Adrenal gland (tissue), 9 donors: ENCODE measurements at regions not wholly inside any gene's neighbourhood (a gene's known extent, or its start where the extent isn't known, plus 50 kb on each side); places are given as distances from the start of the nearest gene placed in this dataset.
"Not testable (repeated sequence)": the region's sequence is repeated elsewhere in the genome, so short reads cannot be mapped to it uniquely, and the experiment has no call there.

Source experiments
- DNase-seq, 7 donors: peaks; one replicate each; pipeline ENCODE4 v3.0.0-alpha.2; 2019 to 2020
- H3K27ac ChIP-seq, 5 donors: fragments of 200-600 bp; sonication (generic) in 4 of 5; 1 replicate in 3 of 5; 2 replicates in 2 of 5; pipeline versions ENCODE4 v1.5.1 to v1.8.0; 2016 to 2020; ENCODE audit warnings: mild to moderate bottlenecking in 1 of 5
- H3K27me3 ChIP-seq: fragments of 200-600 bp; 2 replicates; pipeline ENCODE4 v1.8.0; 2021
- H3K36me3 ChIP-seq, 2 donors: fragments of 200-600 bp; replicated peaks in 1 of 2; 1 replicate in 1 of 2; 2 replicates in 1 of 2; pipeline versions ENCODE4 v1.5.1 to v1.8.0; 2018 to 2022
- H3K4me1 ChIP-seq, 2 donors: fragments of 200-600 bp; replicated peaks in 1 of 2; 1 replicate in 1 of 2; 2 replicates in 1 of 2; pipeline versions ENCODE4 v1.5.1 to v1.8.0; 2018 to 2021
- H3K4me3 ChIP-seq, 4 donors: fragments of 200-600 bp; sonication (generic) in 3 of 4; one replicate each; pipeline ENCODE4 v1.5.1; 2016 to 2018
- H3K9me3 ChIP-seq, 3 donors: fragments of 200-600 bp; sonication (generic) in 1 of 3; replicated peaks in 1 of 3; 1 replicate in 2 of 3; 2 replicates in 1 of 3; pipeline versions ENCODE4 v1.5.1 to v1.8.0; 2016 to 2021
- POLR2A ChIP-seq, 2 donors: fragments of 450-650 bp; IDR thresholded peaks; one replicate each; pipeline ENCODE4 v1.6.1; 2017; ENCODE audit warnings: antibody characterized with exemption in 2 of 2, mild to moderate bottlenecking in 2 of 2, moderate library complexity in 1 of 2
- WGBS, 4 donors: extraction: QIAGEN DNeasy Blood & Tissue Kit in 2 of 4; methylation state at CpG; one replicate each; pipeline versions ENCODE4 v1.1.5 to v1.1.7; 2013 to 2017; 5-methylcytosine and 5-hydroxymethylcytosine counted together
- intact Hi-C, 2 donors: fragments of 100-400 bp; cut with DNase I; formaldehyde crosslinking; loops; one replicate each; pipeline versions ENCODE4 v1.14.1 to v1.15.0; 2022 to 2023
- TF ChIP-seq, protein P1 (sequence below), 6 experiments: fragments of 450-650 bp in 4 of 6; fragments of 200-600 bp in 2 of 6; sonication (generic) in 1 of 6; IDR thresholded peaks; 1 replicate in 5 of 6; 2 replicates in 1 of 6; pipeline versions ENCODE4 v1.5.1 to v1.8.0; 2016 to 2021; ENCODE audit warnings: antibody characterized with exemption in 6 of 6, mild to moderate bottlenecking in 2 of 6, moderate library complexity in 1 of 6
- donor health status: healthy with polysubstance abuse.
- donor health status: Bipolar disorder and iron deficiency.
- donor health status: DM: yes; HTN: yes; CAD: no.
- donor health status: DM: no; HTN: no; CAD: no.
- donor health status: DM: no; HTN: no; CAD: no.

DNA sequence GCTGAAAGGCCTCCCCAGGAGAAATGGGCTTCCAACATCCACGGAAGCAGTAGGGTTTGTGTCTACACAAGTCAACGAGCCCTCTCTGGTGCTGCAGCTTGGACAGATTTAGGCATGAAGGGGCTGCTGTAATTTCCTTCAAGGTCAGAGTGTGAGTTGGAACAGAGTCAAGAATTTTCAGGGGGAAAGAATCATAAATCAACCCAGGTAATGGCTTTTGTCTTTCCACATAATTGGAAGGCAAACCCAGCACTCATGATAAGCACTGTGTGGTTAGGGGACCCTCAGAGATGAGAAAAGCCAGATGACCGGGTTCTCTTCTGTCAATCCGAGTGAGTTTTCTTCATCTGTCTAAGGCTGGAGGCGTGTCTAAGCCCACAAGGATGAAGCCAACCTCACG is 78.6 kb upstream of the MXRA5 start:
- intact Hi-C loops: no loop called here
- WGBS, 4 donors: 51 to 74% (median 63%) methylated on average over 5 to 6 of the region's 6 CpGs
- Histone ChIP-seq H3K4me1 (no peaks in the 10 kb centered on the region), H3K27me3 (no peaks in the 10 kb centered on the region), H3K4me3 (no peak overlapping the region), H3K9me3 (no peaks in the 10 kb centered on the region), H3K36me3 (no peaks in the 10 kb centered on the region), H3K27ac (no peak overlapping the region)
- TF ChIP-seq, protein P1, sequence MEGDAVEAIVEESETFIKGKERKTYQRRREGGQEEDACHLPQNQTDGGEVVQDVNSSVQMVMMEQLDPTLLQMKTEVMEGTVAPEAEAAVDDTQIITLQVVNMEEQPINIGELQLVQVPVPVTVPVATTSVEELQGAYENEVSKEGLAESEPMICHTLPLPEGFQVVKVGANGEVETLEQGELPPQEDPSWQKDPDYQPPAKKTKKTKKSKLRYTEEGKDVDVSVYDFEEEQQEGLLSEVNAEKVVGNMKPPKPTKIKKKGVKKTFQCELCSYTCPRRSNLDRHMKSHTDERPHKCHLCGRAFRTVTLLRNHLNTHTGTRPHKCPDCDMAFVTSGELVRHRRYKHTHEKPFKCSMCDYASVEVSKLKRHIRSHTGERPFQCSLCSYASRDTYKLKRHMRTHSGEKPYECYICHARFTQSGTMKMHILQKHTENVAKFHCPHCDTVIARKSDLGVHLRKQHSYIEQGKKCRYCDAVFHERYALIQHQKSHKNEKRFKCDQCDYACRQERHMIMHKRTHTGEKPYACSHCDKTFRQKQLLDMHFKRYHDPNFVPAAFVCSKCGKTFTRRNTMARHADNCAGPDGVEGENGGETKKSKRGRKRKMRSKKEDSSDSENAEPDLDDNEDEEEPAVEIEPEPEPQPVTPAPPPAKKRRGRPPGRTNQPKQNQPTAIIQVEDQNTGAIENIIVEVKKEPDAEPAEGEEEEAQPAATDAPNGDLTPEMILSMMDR (IDR thresholded peaks at IDR 0.05): no peak
- TF ChIP-seq POLR2A (IDR thresholded peaks at IDR 0.05): no peak
- no peak for DNase-seq

DNA sequence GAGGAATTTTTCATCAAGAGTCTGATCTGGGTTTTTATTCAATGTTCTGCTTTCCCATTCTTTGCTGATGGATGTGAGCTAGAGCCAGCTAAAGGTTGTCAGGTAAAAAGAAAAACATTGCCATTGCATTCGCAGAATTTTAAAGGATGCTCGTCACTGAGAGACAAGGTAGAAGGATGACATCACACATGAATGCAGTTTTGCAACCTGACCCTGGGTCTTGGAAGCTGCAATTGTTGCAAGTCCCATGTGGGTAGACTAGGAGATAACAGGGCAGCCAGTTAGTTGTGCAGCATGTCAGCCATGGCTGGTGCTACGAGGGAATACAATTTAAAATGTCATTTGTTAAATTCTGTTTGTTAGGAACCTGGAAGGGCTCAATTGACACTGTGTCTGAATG is 73.9 kb upstream of the MXRA5 start:
- Histone ChIP-seq H3K4me1 (no peaks in the 10 kb centered on the region), H3K9me3 (no peaks in the 10 kb centered on the region), H3K4me3 (no peak overlapping the region), H3K36me3 (no peaks in the 10 kb centered on the region), H3K27ac (no peak overlapping the region), H3K27me3 (no peaks in the 10 kb centered on the region)
- intact Hi-C loops: no loop called here
- TF ChIP-seq POLR2A (IDR thresholded peaks at IDR 0.05): no peak
- TF ChIP-seq, protein P1 (IDR thresholded peaks at IDR 0.05): no peak
- 79 to 92% (median 90%) methylated on average over 2 to 3 of the region's 3 CpGs for WGBS, 4 donors
- no peak for DNase-seq

DNA sequence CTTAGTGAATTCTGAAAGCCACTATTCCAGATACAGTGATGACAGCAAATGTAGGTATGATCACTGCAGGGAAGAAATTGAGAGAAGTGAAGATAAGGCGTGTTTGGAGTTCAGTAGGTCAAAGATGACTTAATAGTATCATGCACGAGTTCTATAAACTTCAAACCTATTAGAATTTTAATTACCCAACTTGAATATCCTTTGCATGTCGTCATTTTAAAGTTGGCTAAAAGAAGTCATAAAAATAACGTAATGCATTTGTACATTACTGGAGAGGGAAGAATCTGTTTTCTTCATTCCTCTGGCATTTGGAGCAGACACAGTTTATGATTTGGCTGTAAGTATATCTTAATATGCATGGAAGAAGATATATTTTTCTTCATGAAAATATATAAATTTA is 68.6 kb upstream of the MXRA5 start:
- intact Hi-C loops: no loop called here
- Histone ChIP-seq H3K9me3 (no peaks in the 10 kb centered on the region), H3K27me3 (no peaks in the 10 kb centered on the region), H3K36me3 (no peaks in the 10 kb centered on the region), H3K27ac (no peak overlapping the region), H3K4me1 (no peaks in the 10 kb centered on the region), H3K4me3 (no peak overlapping the region)
- 47 to 71% (median 62%) methylated on average over 4 of the region's 4 CpGs for WGBS, 4 donors
- DNase-seq: no peak
- TF ChIP-seq POLR2A (IDR thresholded peaks at IDR 0.05): no peak

DNA sequence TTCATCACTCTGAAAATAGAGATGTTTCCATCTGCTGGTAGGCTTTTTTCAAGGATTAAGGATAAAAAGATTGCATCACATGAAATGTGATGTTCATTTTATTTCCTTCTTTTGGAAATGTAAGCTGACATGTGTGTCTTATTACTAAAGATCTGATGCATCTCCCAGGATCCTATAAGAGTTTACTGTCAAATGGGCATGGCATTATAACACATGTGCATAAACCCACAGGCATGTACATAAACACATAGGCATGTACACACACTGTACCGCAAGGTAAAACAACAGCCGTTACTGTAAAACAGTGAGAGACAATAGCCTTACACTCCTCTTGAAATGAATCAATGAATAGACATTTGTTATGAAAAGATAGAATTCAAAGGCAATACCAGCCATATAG is 65.2 kb upstream of the MXRA5 start:
- H3K27ac ChIP-seq, H3K36me3 ChIP-seq, DNase-seq, H3K9me3 ChIP-seq, H3K4me1 ChIP-seq, intact Hi-C loops, H3K4me3 ChIP-seq, H3K27me3 ChIP-seq: not testable (repeated sequence)
- WGBS, 4 donors: 89 to 95% (median 94%) methylated on average over 2 of the region's 2 CpGs

DNA sequence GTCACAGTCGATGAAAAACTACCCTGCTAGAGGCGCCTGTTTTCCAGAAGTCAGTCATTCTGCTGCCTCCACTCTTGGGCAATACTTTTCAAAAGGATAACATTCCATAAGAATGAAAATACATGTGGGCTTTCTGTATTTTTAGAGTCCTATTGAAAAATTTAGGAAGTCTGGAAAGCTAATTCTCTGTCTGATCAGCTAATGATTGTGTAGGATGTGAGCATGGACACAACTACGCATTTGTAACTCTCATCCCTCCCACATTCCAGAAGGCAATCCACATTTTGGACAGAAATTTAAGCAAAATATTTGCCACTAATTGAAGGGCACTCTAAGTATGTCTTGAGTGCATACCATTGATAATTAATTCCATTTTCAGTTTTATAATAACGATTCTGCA is 63.5 kb upstream of the MXRA5 start:
- H3K4me1 ChIP-seq, H3K27ac ChIP-seq, intact Hi-C loops, H3K9me3 ChIP-seq, H3K27me3 ChIP-seq, DNase-seq, H3K36me3 ChIP-seq, H3K4me3 ChIP-seq: not testable (repeated sequence)
- WGBS, 4 donors: 73 to 93% (median 81%) methylated on average over 4 of the region's 4 CpGs

DNA sequence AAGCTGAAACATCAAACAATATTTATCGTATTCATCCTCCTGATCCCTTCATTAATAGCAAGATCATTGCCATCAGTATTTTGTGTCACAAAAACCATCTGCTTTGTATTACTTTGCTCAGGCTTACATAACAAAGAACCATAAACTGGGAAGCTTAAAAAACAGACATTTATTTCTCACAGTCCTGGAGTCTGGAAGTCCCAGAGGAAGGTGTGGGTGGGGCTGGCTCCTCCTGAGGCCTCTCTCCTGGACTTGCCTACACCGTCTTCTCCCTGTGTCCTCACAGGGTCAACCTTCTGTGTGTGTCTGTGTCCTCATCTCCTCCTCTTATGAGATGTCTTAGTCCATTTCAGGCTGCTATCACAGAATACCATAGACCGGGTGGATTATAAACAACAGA is 61.3 kb upstream of the MXRA5 start:
- H3K4me3 ChIP-seq: no peak overlapping the region
- 73 to 84% (median 80%) methylated on average over 3 of the region's 3 CpGs for WGBS, 4 donors
- TF ChIP-seq, protein P1 (IDR thresholded peaks at IDR 0.05): no peak
- no peak for TF ChIP-seq POLR2A (IDR thresholded peaks at IDR 0.05)
- H3K36me3 ChIP-seq: no peaks in the 10 kb centered on the region
- no peaks in the 10 kb centered on the region for H3K9me3 ChIP-seq
- no peak overlapping the region for H3K27ac ChIP-seq
- intact Hi-C loops: no loop called here
- DNase-seq: no peak
- H3K27me3 ChIP-seq: no peaks in the 10 kb centered on the region
- no peaks in the 10 kb centered on the region for H3K4me1 ChIP-seq
